Tibial artery (tissue), 4 donors: ENCODE measurements at regions not wholly inside any gene's neighbourhood (a gene's known extent, or its start where the extent isn't known, plus 50 kb on each side); places are given as distances from the start of the nearest gene placed in this dataset.

Experiments
- DNase-seq, 2 donors: peaks; one replicate each; pipeline ENCODE4 v3.0.0-alpha.2; 2019
- H3K27ac ChIP-seq, 2 donors: fragments of 200-600 bp; sonication (generic) in 1 of 2; 1 replicate in 1 of 2; 2 replicates in 1 of 2; pipeline ENCODE4 v1.5.1; 2018 to 2019; ENCODE audit warnings: mild to moderate bottlenecking in 1 of 2
- H3K27me3 ChIP-seq, 2 donors: fragments of 200-600 bp; sonication (generic) in 1 of 2; one replicate each; pipeline versions ENCODE4 v1.5.1 to v1.6.0; 2016 to 2019
- H3K36me3 ChIP-seq, 3 donors: fragments of 200-600 bp; sonication (generic) in 2 of 3; one replicate each; pipeline ENCODE4 v1.5.1; 2016 to 2019; ENCODE audit warnings: mild to moderate bottlenecking in 2 of 3
- H3K4me1 ChIP-seq, 4 donors: fragments of 200-600 bp; sonication (generic) in 2 of 4; 1 replicate in 3 of 4; 2 replicates in 1 of 4; pipeline ENCODE4 v1.5.1; 2016 to 2019
- H3K4me3 ChIP-seq, 2 donors: fragments of 200-600 bp; sonication (generic) in 1 of 2; 1 replicate in 1 of 2; 2 replicates in 1 of 2; pipeline ENCODE4 v1.5.1; 2018 to 2019; ENCODE audit warnings: mild to moderate bottlenecking in 2 of 2
- H3K9me3 ChIP-seq, 3 donors: fragments of 200-600 bp; sonication (generic) in 1 of 3; one replicate each; pipeline ENCODE4 v1.5.1; 2016 to 2019
- CTCF ChIP-seq, 2 experiments: fragments of 200-600 bp in 1 of 2; fragments of 450-650 bp in 1 of 2; IDR thresholded peaks; one replicate each; pipeline ENCODE4 v1.5.1; 2017 to 2019; ENCODE audit warnings: antibody characterized with exemption in 2 of 2, mild to moderate bottlenecking in 1 of 2, moderate library complexity in 1 of 2
- intact Hi-C: fragments of 100-400 bp; cut with DNase I; formaldehyde crosslinking; loops from one replicate; pipeline ENCODE4 v1.15.0; 2023; ENCODE audit warnings: low total_unique reads

DNA sequence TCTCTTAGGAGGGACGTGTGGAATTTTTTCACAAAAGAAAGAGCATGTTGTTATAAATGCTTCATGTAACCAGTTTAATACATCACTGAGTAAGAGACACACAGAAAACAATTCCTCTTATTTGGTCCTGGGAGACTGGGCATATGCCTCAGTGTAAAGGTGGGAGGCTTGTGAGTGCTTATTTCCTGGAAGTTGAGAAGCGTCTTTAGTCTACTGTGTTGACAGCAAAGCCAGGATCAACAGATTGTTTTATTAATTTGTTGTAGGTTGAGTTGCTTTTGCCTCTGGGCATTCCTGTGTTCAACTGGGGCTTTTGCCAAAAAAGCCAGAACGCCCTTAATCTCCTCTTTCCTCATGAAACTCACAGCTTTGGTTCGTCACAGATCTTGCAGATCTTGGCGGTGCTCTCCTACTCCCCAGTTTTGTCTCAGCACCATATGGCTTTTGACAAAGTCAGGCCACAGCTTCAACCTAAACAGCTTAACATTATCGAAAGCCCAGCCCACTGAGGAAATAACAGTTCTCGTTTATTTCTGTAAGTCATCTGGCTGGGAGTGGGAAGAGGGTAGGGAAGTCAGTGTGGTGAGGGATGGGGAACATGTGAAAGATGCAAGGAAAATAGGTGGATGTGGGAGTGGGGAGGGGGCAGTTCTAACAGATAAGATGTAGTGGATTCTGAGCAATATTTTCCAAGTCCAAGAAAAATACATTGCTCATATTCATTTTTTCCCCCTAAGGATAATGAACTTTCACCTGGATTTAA is 227.2 kb downstream of the DACT1 start:
- H3K36me3 ChIP-seq, result no peaks in the 10 kb centered on the region
- H3K4me1 ChIP-seq, result peaks cover 0 to 34% (median 2%) of the 10 kb centered on the region in 4 donors
- no peak for DNase-seq
- no peak overlapping the region for H3K27ac ChIP-seq
- no peak for TF ChIP-seq CTCF (IDR thresholded peaks at IDR 0.05)
- H3K27me3 ChIP-seq, result no peaks in the 10 kb centered on the region
- no peak overlapping the region for H3K4me3 ChIP-seq
- H3K9me3 ChIP-seq, result no peaks in the 10 kb centered on the region
- intact Hi-C loops, result no loop called here

DNA sequence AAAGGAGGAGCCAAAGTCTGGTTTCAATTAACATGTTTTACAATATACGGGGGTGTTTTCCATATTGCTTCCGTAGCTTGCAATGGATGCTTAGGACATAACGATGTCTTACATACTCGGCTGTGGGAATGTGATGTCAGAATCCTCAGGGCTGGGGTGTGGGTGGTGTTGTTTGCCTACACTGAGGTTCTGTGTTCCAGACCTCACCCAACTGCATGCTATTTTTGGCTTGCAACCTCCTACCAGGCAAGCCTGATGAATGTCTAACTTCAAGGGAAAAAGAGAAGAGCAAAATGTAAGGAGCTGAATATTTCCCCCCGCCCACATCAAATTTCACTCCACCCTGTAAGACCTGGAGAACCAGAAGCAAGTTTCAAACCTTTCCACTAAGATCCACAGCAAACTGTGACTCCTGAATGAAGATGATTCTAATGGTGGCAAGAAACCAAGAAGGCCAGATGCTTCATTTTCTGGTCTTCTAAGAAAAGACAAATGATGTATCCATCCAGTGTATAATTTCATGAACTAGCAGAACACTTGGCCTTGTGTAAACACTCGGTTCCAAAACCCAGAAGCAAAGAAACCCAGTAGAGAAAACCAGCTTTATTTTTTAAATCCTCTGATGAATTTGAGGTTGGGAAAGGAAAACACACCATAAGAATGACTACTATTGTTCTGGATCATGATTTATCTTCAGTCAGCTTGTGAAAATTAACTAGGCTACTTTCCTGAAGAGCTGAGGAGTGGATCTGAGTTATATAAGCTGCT is 227.9 kb downstream of the DACT1 start:
- intact Hi-C loops, result no loop called here
- Histone ChIP-seq H3K4me1 (peaks cover 0 to 34% (median 2%) of the 10 kb centered on the region in 4 donors), H3K27me3 (no peaks in the 10 kb centered on the region), H3K9me3 (no peaks in the 10 kb centered on the region), H3K4me3 (no peak overlapping the region), H3K36me3 (no peaks in the 10 kb centered on the region), H3K27ac (no peak overlapping the region)
- no peak for DNase-seq
- TF ChIP-seq CTCF (IDR thresholded peaks at IDR 0.05), result no peak

- Histone ChIP-seq H3K27me3 (no peaks in the 10 kb centered on the region), H3K4me1 (peaks cover 0 to 32% (median 2%) of the 10 kb centered on the region in 4 donors), H3K9me3 (no peaks in the 10 kb centered on the region), H3K4me3 (no peak overlapping the region), H3K36me3 (no peaks in the 10 kb centered on the region), H3K27ac (no peak overlapping the region)
- no peak for TF ChIP-seq CTCF (IDR thresholded peaks at IDR 0.05)
- no peak for DNase-seq
- intact Hi-C loops, result no loop called here
These were observed 228.6 kb downstream of the DACT1 start for GRCh38 chr14:58866391-58866790.

DNA sequence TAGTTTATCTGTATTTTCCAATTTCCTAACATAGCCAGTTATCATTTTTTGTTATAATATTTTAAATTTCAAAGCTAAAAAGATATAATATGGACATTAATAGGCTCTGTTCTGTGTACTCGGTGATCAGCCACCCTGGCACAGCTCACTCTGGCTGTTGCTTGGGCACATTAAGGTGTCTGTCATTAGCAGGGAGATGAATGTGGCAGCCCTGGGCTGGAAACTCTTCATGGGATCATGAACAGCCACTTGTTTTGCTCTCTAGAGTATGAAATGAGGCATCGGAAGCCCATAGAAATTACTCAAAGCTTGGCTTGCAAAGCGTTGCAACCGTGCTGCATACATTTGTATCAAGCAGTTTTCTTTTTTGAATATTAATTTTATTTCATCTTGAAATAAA is 233.2 kb downstream of the DACT1 start:
- no peaks in the 10 kb centered on the region for H3K27me3 ChIP-seq
- intact Hi-C loops, result no loop called here
- H3K4me1 ChIP-seq, result peaks cover 0 to 19% (median 11%) of the 10 kb centered on the region in 4 donors
- no peak for TF ChIP-seq CTCF (IDR thresholded peaks at IDR 0.05)
- no peak for DNase-seq
- no peak overlapping the region for H3K27ac ChIP-seq
- H3K36me3 ChIP-seq, result no peaks in the 10 kb centered on the region
- no peaks in the 10 kb centered on the region for H3K9me3 ChIP-seq
- H3K4me3 ChIP-seq, result no peak overlapping the region

- no peak for DNase-seq
- Histone ChIP-seq H3K4me1 (peaks cover 0 to 15% (median 11%) of the 10 kb centered on the region in 4 donors), H3K27ac (no peak overlapping the region), H3K36me3 (no peaks in the 10 kb centered on the region), H3K9me3 (no peaks in the 10 kb centered on the region), H3K4me3 (no peak overlapping the region), H3K27me3 (no peaks in the 10 kb centered on the region)
- no peak for TF ChIP-seq CTCF (IDR thresholded peaks at IDR 0.05)
- intact Hi-C loops, result no loop called here
These were observed 233.8 kb downstream of the DACT1 start for GRCh38 chr14:58871573-58871972.
